Fibroblast of pulmonary artery (primary cell): ENCODE measurements at regions not wholly inside any gene's neighbourhood (a gene's known extent, or its start where the extent isn't known, plus 50 kb on each side); places are given as distances from the start of the nearest gene placed in this dataset.

Source experiments
- DNase-seq: peaks from one replicate; pipeline ENCODE4 v3.0.0-alpha.2; 2010; ENCODE audit warnings: low read depth
- H3K4me3 ChIP-seq: replicated peaks from 2 replicates; pipeline ENCODE4 v1.5.1; 2011; ENCODE audit warnings: low read depth, mild to moderate bottlenecking, control low read depth, low read length, moderate library complexity
- CTCF ChIP-seq: IDR thresholded peaks from 2 replicates; pipeline ENCODE4 v1.5.1; 2011; ENCODE audit warnings: mild to moderate bottlenecking, control low read depth, low read length, inconsistent platforms; ENCODE audit errors: missing control alignments

- peak; percentile 10 for DNase-seq
- TF ChIP-seq CTCF = no peak
- H3K4me3 ChIP-seq = no peak overlapping the region
Measured at GRCh38 chr1:56215771-56216170, 363.6 kb downstream of the PLPP3 start.

GRCh38 chr1:56215086-56215485, 364.3 kb downstream of the PLPP3 start:
- no peak for DNase-seq
- H3K4me3 ChIP-seq = no peak overlapping the region
- TF ChIP-seq CTCF = no peak

- DNase-seq = no peak
- no peak overlapping the region for H3K4me3 ChIP-seq
- no peak for TF ChIP-seq CTCF
Measured at GRCh38 chr1:56213068-56213467, 366.3 kb downstream of the PLPP3 start.

- no peak overlapping the region for H3K4me3 ChIP-seq
- TF ChIP-seq CTCF = no peak
- DNase-seq = no peak
Measured at GRCh38 chr1:56212143-56212542, 367.2 kb downstream of the PLPP3 start.

- H3K4me3 ChIP-seq = no peak overlapping the region
- no peak for DNase-seq
- TF ChIP-seq CTCF = no peak
Measured at GRCh38 chr1:56206391-56206790, 373.0 kb downstream of the PLPP3 start.

- H3K4me3 ChIP-seq = no peak overlapping the region
- DNase-seq = no peak
- no peak for TF ChIP-seq CTCF
Measured at GRCh38 chr1:56204206-56204605, 375.2 kb downstream of the PLPP3 start.

GRCh38 chr1:56202796-56203492, 376.4 kb downstream of the PLPP3 start:
- TF ChIP-seq CTCF = no peak

More at GRCh38 chr1:56202796-56203492, 376.4 kb downstream of the PLPP3 start:
- DNase-seq = no peak
- no peak overlapping the region for H3K4me3 ChIP-seq
